ENCODE measurements at regions not wholly inside any gene's neighbourhood (a gene's known extent, or its start where the extent isn't known, plus 50 kb on each side); places are given as distances from the start of the nearest gene placed in this dataset.

DNA sequence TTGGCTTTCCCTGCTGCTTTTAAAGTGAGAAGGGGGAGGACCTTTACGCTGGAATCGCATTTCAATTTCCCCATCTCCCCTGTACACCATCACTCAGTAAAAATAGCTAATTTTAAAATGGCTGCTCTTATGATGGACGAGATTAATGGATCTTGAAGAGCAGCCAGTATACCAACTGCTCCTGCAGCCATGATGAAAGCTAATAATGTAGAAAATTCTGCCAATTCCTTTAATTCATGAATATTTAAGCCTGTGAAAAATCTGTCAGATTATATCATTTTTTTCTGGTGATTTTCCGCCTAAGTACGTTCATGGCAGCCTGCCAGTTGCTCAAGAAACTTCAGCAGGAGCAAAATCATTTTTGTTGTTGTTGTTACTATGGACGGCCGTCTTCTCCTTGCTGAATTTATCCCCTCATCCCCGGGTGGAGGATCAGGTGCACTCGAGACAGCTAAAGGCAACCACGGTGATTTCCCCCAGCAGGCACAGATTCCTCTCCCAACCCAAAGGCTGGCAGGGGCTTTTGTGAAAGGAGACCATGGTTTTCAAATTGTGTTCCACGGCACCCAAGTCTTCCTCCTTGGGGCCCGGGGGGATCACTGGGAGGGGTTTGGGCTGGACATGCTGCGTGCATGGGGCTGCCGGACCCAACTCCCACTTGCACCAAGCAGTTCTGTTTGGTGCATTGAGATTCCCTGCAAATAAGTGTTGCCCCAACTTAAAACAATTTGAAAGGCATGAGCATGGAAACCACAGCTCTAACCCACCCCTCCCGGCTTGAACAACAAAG lies 289.6 kb downstream of the UACA start:
- Histone ChIP-seq H3K9me2 (ENCODE audit: insufficient read depth, low read length) (no peaks in the 10 kb centered on the region), H3K9me3 (ENCODE audit: low read length) (no peaks in the 10 kb centered on the region), H3K4me3 (ENCODE audit: low read depth, low read length, poor library complexity, severe bottlenecking) (no peak overlapping the region), H2AFZ (ENCODE audit: low read length) (no peak overlapping the region), H3K4me1 (ENCODE audit: insufficient read depth, low read length, poor library complexity, severe bottlenecking) (peaks cover 7% of the 10 kb centered on the region), H4K20me1 (ENCODE audit: insufficient read depth, low read length) (no peaks in the 10 kb centered on the region), H3K36me3 (ENCODE audit: insufficient read depth, low read length) (no peaks in the 10 kb centered on the region), H3K27ac (ENCODE audit: low read depth, low read length, poor library complexity, severe bottlenecking) (no peak overlapping the region), H3K4me2 (ENCODE audit: low read length) (no peak overlapping the region), H3K79me2 (ENCODE audit: insufficient read depth, low read depth, low read length) (no peaks in the 10 kb centered on the region)
- no peak for TF ChIP-seq EZH2phosphoT487 (IDR thresholded peaks at IDR 0.05; ENCODE audit: borderline replicate concordance, low read depth, low read length)
- no peak for TF ChIP-seq CTCF (conservative IDR thresholded peaks at IDR 0.05; ENCODE audit: low read length)
- BruUV-seq (replicated peaks), result no TSS peak
- ChIA-PET CTCF (ENCODE audit: unreplicated experiment) (no interaction called here), POLR2A (no interaction called here)
- intact Hi-C loops (cut with micrococcal nuclease; ENCODE audit: unreplicated experiment), result no loop called here
- DNase-seq (ENCODE audit: low spot score), result no peak

DNA sequence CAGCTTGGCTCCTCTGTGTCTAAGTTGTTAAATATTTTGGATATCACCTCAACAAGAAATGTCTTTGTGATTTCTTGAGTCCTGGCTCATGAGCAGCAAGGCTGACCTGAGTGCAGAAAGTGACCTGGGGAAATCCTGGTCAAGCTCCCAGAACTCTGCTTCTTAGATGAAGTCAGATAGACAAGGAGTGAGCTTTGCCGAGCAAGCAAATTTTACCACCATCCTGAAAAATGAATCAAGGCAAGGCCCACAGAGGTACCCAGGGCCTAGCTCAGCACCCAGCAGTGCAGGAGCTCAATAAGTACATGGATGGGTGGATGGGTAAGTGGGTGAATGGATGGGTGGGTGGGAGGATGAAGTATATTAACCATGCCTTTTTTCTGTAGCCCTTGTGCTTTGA lies 291.8 kb downstream of the UACA start:
- Histone ChIP-seq H3K79me2 (ENCODE audit: insufficient read depth, low read depth, low read length) (no peaks in the 10 kb centered on the region), H3K9me2 (ENCODE audit: insufficient read depth, low read length) (no peaks in the 10 kb centered on the region), H3K9me3 (ENCODE audit: low read length) (no peaks in the 10 kb centered on the region), H3K4me2 (ENCODE audit: low read length) (no peak overlapping the region), H2AFZ (ENCODE audit: low read length) (no peak overlapping the region), H3K4me1 (ENCODE audit: insufficient read depth, low read length, poor library complexity, severe bottlenecking) (no peaks in the 10 kb centered on the region), H4K20me1 (ENCODE audit: insufficient read depth, low read length) (no peaks in the 10 kb centered on the region), H3K4me3 (ENCODE audit: low read depth, low read length, poor library complexity, severe bottlenecking) (no peak overlapping the region), H3K27ac (ENCODE audit: low read depth, low read length, poor library complexity, severe bottlenecking) (no peak overlapping the region), H3K36me3 (ENCODE audit: insufficient read depth, low read length) (no peaks in the 10 kb centered on the region)
- ChIA-PET CTCF (ENCODE audit: unreplicated experiment) (interaction anchor here (0.6 kb wide), 1 partner anchor 55 kb away, joined by 4 read pairs; no protein-coding TSS in a partner anchor), POLR2A (interaction anchor here (1.0 kb wide), 1 partner anchor 784 kb away, joined by 3 read pairs; no protein-coding TSS in a partner anchor)
- intact Hi-C loops (cut with micrococcal nuclease; ENCODE audit: unreplicated experiment), result no loop called here
- no peak for DNase-seq (ENCODE audit: low spot score)
- BruUV-seq (replicated peaks), result no TSS peak
- TF ChIP-seq CTCF (conservative IDR thresholded peaks at IDR 0.05; ENCODE audit: low read length) (no peak), EZH2phosphoT487 (IDR thresholded peaks at IDR 0.05; ENCODE audit: borderline replicate concordance, low read depth, low read length) (no peak)

- no TSS peak for BruUV-seq (replicated peaks)
- CTCF ChIA-PET (ENCODE audit: unreplicated experiment), result no interaction called here
These were observed 292.7 kb downstream of the UACA start for GRCh38 chr15:70470556-70471191.

More at GRCh38 chr15:70470556-70471191, 292.7 kb downstream of the UACA start:
- Histone ChIP-seq H3K79me2 (ENCODE audit: insufficient read depth, low read depth, low read length) (no peaks in the 10 kb centered on the region), H3K9me2 (ENCODE audit: insufficient read depth, low read length) (no peaks in the 10 kb centered on the region), H3K27ac (ENCODE audit: low read depth, low read length, poor library complexity, severe bottlenecking) (no peak overlapping the region), H3K36me3 (ENCODE audit: insufficient read depth, low read length) (no peaks in the 10 kb centered on the region), H3K4me3 (ENCODE audit: low read depth, low read length, poor library complexity, severe bottlenecking) (no peak overlapping the region), H2AFZ (ENCODE audit: low read length) (no peak overlapping the region), H3K4me1 (ENCODE audit: insufficient read depth, low read length, poor library complexity, severe bottlenecking) (no peaks in the 10 kb centered on the region), H3K9me3 (ENCODE audit: low read length) (no peaks in the 10 kb centered on the region), H3K4me2 (ENCODE audit: low read length) (no peak overlapping the region), H4K20me1 (ENCODE audit: insufficient read depth, low read length) (no peaks in the 10 kb centered on the region)
- POLR2A ChIA-PET, result interaction anchor here (1.0 kb wide), 1 partner anchor 783 kb away, joined by 3 read pairs; no protein-coding TSS in a partner anchor
- DNase-seq (ENCODE audit: low spot score), result no peak
- TF ChIP-seq EZH2phosphoT487 (IDR thresholded peaks at IDR 0.05; ENCODE audit: borderline replicate concordance, low read depth, low read length) (no peak), CTCF (conservative IDR thresholded peaks at IDR 0.05; ENCODE audit: low read length) (no peak)
- intact Hi-C loops (cut with micrococcal nuclease; ENCODE audit: unreplicated experiment), result no loop called here

All from OCI-LY7 (cell line).